GM21576 (cell line): ENCODE measurements at regions not wholly inside any gene's neighbourhood (a gene's known extent, or its start where the extent isn't known, plus 50 kb on each side); places are given as distances from the start of the nearest gene placed in this dataset.

ENCODE experiments used
- ATAC-seq: cut with Tn5 transposase; IDR thresholded peaks from one replicate; pipeline ENCODE4 v1.9.1; 2021; ENCODE audit warnings: mild to moderate bottlenecking, moderate library complexity; ENCODE audit not compliant: unreplicated experiment

DNA sequence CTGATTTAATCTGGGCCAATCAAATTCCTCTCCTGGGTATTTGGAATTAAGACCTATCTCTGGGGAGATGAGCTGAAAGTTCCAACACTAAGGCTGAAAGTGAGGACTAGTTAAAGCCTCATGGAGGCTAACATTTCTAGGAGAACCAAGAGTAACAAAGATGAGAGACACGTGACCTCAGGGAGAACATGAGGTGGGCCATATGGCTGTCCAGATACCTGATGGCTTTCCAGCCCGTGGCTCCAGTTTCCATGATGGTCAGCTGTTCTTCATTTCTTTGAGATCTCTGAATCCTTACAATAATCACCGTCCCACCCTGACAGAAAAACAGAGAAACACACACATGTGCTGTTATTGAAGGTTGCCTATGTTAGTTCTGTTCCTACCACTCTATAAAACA is 66.1 kb downstream of the LEPR start:
- no peak for ATAC-seq

DNA sequence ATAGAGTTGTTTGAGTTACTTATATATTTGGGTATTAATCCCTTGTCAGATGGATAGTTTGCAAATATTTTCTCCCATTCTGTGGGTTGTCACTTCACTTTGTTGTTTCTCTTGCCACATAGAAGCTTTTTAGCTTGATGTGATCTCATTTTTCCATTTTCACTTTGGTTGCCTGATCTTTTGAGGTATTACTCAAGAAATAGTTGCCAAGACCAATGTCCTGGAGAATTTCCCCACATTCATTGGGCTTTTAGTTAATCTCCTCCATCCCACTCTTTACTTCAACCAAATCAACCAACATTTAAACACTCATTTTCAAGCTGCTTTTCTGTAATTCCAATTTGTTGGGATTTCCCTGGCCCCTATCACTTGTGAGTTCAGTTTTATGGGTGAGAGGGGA is 69.0 kb downstream of the LEPR start:
- no peak for ATAC-seq

DNA sequence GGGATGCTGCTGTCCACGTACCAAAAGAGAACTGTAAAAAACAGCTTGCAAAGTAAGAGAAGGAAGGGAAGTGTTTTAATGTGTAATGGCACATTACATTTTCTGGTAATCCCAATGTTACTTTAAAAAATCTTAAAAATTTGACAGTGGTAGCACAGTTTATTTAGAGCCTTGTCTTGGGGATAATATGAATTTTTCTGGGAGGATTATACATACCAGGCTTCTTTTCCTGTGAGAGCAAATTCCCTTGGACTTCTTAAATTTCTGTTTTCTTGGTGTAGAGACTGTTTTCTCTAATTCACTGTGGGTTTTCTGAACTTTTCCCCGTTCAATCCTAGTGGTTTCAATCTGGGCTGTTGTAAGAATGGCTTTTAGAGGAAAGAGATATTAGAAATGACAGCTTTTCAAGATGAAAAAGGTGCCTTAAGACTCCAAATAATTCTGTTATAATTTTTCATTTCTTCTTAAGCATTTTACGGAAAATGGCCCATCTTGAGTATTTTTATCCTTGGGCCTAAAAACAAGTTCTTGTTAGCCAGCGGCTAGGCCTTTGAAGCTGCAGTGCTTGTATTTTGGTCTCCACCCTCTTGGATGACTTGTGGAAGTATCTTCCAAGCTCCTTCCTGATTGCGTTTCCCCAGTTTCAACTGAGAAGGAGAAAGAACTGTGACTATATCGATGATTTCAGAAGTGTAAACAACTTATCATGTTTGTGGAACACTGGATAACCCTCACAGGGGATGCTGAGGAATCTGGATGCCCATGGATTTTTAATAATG is 70.0 kb downstream of the LEPR start:
- ATAC-seq: no peak

DNA sequence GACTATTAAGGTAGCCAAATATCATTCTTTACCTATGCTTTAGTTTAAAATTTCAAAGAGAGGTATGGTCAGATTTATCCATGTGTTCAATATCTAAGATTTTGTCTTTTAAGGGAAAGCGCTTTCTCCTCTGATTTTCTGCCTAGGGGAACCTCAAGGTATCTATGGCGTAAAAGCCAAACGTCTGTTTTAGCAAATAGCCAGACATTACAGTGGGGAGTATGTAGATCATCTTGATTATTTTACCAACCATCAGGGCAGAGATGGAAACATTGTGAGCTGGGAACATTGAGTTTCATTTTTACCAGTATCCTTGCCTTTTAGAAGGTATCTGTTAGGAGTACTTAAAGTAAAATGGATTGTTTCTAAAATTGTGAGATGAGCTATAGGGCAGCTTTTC is 71.0 kb downstream of the LEPR start:
- ATAC-seq: no peak

DNA sequence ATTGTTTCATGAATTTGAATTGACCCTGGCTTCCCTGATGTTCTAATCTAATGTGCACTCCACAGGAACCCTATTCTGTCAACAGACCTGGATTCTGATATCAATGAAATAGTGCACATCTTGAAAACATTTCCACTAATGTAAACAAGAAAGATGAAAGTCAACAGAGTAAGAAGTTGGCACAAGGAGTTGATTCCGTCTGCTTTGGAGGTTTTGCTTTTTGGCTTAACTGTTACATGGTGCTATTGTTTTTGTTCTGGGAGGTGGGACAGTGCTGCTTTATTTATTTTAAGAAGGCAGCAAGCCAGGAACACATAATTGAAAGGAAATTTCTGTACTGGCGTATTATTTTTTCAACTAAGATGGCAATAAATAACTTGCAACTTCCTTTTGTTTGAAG is 73.3 kb downstream of the LEPR start:
- no peak for ATAC-seq

DNA sequence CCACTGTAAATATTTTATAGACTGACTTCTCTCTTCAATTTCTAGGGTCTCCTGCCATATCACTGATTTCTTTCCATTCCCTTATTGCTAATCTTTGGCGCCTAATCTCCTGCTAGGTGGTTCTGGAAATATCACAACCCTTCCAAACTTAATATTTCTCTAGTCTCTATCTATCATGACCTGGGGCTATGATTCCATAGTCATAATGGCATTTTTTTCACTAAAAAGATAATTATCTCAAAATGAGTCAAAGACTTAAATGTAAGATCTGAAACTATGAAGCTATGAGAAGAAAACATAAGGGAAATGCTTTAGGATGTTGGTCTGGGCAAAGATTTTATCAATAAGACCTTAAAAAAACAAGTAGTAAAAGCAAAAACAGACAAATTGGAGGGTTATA is 74.2 kb downstream of the LEPR start:
- ATAC-seq: no peak

DNA sequence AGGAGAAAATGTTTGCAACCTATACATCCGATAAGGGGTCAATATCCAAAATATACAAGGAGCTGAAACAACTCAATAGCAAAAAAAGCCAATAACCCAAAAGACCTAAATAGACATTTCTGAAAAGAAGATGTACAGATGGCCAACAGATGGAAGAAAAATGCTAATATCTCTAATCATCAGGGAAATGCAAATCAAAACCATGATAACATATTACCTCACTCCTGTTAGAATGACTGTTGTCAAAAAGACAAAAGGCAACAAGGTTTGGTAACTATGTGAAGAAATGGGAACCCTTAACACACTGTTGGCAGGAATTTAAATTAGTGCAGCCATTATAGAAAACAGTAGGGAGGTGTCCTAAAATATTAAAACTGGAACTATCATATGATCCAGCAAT is 74.7 kb downstream of the LEPR start:
- ATAC-seq: no peak

DNA sequence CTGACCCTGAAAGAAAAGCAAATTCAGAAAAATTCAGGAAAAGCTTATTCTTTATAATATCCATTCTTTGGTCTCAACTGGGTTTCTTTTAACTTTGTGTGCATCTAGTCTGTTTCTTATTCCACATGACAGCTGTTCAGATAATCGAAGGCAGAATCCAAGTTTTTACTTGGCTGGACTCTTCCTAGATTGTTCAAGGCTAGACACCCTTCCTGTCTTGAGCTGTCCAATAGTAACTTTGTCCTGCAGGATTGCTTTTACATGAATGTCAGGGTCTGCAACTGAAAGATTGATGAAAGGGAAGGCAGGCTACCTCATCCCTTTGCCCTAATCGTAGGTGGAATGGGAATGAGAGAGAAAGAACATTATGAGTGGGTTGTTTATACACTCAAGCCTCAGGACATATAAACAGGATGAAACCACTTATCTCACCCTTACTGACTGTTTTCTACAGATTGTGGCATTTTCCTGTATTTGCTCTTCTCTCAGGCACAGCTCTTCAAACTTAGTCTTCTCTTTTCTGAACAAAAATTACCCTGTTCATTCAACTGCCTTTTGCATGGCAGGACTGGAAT is 76.9 kb downstream of the LEPR start:
- ATAC-seq: no peak

DNA sequence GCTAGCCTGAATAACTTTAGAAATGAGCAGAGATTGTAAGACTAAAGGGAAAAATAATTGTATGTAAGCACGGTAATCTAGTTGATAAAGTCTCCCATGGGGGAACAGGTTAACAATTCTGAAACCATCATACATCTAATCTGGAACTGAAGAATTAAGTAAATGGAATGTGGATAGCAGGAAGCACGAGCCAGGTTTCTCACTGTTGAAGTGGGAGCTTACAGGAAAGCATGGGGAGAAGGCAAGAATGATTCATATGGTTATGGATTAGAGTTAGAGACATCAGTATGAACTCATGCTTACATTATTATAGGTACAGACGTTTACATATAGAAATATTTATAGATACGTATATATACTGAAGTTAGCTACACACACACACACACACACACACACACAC is 83.0 kb downstream of the LEPR start:
- no peak for ATAC-seq

DNA sequence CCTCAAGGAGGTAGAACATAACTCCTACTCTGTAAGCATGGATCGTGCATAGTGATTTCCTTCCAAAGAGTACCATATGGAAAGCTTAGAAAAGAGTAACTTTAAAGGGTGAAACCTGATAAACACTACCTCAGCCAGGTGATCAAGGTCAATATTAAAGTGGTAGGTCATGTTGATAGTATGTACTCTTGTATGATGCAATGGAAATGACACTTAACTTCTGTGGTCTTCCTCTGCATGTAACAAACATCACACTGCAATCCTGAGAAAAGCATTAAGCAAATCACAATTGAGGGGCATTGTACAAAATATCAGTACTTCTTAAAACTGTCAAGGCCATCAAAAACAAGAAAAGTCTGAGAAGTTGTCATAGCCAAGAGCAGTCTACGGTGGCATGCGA is 83.8 kb downstream of the LEPR start:
- ATAC-seq: no peak

DNA sequence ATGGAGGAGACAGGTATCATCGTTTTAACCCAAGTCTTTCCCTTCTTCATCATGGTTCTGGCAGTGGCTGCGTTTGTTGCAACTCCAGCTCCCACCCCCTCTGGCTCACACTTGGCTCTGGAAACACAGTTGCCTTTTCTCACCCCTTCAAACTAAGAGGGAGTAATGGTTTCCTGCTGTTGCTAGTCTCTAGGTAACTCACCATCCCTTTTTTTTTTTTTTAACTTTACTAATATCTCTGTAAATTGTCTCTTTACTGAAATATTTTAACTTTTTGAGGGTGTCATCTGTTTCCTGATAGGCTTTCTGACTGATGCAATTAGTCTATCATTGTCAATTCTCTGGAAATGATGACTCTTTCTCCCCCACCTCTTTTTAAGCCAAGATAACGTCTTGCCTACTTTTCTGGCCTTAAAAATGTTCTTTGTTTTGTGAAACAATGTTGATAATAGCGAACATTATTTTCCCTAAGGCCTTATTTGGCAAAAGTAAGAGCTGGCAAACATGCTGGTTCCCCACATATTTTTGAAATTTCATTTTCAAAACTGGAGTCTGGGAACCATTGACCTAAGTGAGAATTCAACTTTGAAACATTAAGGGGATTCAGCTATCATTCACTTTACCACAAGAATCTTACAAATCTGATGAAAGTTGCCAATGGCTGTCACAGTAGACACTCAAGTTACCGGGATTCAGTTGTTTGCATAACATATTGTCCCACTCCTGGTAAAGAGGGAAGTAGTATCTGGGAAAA is 85.3 kb downstream of the LEPR start:
- no peak for ATAC-seq

DNA sequence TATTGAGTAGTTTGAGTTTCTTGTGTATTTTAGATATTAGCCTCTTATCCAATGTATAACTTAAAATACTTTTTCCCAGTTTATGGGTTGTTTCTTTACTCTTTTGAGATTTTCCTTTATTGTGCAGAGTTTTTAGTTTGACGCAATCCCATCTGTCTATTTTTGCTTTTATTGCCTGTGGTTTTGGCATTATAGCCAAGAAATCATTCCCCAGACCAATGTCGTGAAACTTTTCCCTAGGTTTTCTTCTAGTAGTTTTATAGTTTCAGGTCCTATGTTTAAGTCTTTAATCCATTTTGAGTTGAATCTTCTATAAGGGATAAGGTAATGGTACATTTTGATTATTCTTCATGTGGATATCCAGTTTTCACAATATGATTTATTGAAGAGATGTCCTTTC is 87.6 kb downstream of the LEPR start:
- ATAC-seq: no peak

DNA sequence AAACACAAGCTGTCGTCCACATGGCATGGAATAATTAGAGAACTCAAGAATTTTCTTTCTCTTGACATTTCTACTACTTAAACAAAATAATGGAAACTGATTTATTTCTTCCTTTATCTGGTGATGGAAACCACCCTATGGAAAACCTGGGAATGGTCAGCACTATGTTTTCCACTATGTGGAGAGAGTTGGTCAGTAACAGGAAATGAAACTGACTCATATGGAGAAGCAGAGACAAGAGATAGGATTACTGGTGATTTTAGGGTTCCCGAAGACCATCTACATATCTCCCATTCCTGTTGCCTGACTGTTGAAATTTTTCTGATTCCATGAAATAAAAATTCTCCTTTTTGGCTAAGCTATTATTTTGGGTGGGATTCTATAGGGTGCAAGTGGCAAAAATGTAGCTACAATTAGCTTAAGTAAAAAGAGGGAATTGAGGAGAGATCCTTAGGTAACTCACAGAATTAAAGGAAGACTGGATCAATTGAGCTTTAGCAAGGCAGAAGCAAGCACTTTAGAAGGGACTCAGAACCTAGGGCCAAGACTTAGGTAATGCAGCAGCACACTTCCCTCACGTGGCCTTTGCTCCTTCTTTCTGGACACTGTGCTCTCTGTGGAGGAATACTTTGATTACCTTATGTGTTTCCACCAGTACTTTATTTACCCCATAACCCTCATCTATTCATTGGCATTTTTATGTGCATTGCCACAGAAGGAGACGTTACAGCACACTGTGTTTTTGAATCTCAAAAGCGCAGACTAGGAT is 89.6 kb downstream of the LEPR start:
- no peak for ATAC-seq

DNA sequence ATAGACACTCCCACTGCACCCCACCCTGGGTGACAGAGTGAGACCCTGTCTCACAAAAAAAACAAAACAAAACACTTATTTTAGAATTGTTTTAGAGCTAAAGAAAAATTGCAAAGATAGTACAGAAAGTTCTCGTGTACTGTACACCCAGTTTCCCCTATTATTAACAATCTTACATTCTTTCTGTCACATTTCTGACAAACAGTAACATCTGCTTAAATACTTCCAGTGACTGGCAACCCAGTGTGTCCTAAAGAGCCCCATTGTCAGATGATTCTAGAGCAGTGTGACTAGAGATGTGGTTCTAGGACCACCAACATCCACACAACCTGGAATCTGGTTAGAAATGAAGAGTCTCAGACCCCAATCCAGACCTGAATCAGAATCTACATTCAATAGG is 90.5 kb downstream of the LEPR start:
- ATAC-seq: no peak

DNA sequence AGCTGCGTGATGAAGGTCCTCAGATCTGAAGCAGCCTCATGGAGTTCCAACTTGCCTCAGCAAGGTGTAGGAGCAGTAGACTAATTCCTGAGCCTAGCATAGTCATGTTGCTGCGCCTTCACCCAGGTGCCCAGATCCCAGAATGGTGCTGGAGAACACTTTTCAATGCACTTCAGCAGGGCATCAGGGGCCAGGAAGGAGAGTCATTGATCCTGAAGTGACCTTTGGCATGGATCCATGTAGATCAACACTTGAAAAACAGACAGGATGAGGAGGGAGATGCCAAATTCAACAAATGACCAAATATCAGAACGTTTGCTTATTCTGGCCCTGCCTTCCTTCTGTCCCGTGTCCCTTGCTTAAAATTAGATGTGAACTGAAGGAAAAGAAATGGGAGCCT is 91.9 kb downstream of the LEPR start:
- ATAC-seq: no peak

DNA sequence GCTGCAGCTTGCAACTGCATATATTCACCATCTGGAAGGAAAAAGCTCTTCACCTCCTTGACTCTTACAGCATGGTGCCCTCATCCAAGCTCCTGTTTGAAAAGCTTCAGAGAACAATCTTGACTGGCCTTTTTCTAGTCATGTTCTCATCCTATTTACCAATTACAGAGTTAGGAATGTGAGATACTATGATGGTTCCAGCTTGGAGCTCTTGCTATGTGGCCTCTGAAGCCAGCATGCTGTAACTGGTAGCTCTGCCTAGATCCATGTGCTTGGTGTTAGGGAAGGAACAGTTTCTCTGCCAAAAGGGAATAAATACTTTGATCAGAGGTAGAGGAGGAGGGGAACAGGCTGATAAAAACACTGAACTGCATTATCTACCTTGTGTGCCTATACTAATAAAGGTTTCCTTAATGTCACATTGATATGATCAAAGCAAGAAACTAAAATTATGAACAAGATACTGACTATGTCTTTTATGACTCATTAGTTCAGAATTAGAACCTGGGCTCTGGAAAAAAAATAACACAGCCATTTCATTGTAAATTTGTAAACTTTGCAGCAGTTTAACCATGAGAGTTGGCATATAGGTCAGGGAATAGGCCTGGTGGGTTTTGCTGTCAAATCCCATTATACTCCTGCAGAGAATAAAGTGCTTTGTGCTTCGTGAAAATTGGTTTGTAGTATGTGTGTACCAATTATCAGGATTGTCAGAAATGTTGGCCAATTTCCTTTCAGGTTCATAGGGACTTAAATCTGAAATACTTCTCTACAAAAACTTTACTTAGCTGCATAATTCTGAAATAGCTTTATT is 92.7 kb downstream of the LEPR start:
- ATAC-seq: no peak

DNA sequence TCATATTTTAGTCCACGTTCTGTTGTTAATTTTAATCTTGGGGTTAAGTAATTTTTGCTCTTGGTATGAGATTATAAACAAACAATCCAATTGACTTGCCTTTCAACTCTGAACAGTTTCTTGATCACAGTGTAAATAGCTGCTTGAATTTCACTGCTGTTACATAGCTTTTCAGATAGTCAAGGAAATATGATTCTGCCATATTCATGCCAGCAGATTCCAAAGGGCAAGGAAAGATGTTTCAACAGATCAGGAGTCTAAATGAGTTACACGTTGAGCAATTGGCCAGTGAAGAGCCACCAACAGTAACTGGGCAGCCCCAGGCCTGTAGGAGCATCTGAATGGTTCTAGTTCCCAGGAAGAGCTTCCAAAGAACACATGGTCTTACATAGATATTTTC is 93.6 kb downstream of the LEPR start:
- ATAC-seq: no peak

DNA sequence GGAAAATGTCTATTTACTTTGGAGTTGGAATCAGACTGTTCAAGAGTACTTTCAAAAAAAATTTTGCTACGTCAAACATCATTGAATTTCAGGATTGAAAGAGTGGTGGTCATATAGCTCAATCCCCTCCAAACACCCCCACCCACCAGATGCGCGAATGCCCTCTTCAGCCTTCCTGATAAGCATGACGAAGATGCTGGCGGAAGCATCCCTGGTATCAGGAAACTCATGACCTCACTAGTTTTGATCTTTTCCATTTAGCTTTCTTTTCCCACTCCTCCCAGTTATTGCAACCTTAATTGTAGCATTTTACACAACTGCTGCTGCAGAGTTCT is 104.4 kb downstream of the LEPR start:
- no peak for ATAC-seq

DNA sequence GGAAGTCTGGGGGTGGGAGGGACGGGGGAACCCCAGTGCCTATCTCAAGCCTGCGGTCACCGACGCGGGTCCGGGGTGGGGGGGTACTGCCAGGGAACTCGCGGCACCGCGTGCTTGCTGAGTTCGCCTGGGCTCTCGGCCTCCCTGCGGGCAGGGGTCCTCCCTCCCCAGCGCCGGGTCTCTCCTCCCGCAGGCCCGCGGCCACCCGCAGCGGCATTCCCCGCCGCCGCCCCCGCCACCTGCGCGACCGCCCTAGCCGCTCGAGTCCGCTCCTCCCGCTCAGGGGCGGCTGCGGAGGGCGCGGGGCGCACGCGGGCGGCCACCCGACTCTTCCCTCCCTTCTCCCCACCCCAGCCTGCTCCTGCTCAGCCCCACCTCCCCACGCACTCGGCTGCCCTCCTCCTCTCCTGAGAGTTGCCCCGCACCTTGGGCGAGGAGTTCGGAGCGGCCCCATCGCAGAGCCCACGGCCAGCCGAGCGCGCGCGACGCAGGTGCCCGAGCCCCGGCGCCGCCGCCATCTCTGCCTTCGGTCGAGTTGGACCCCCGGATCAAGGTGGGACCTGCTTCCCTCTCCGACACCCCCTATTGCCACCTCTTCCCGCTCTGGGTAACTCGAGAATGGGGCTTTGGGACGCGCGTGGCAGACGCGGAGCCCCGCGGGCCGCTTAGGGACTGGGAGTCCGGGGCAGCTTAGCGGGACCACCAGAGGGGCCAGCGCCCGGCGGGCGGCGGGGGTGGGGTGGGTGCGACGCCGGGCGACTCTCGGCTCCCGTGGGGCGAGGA is 105.0 kb downstream of the LEPR start:
- no peak for ATAC-seq

DNA sequence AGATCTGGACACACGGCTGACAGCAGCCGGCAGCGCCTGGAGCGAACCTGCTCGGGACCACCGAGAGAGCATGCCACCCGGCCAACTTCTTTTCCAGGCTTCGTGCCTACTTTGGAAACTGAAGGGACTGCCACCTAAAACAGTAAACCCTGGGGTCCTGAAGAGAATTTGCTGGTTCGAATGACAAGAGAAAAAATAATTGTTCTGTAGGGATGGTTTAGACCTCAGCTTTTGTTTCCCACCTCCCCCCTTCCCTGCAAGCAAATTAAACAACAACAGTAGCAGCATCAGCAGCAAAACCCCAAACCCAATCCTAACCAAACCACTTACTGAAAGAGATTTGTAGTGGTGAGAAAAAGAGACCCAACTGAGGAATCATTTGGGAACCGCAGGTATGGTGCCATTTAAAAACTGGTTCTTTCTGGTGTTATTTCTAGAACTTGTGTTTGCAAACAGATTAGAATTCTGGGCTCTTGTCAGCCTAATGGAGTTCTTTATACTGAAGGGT is 105.6 kb downstream of the LEPR start:
- ATAC-seq: no peak
